PC-9 (cell line): ENCODE measurements at regions not wholly inside any gene's neighbourhood (a gene's known extent, or its start where the extent isn't known, plus 50 kb on each side); places are given as distances from the start of the nearest gene placed in this dataset.

Experiments
- EZH2 ChIP-seq: fragments of 200-600 bp; sonication (generic); IDR thresholded peaks from 2 replicates; pipeline ENCODE4 v1.8.0; 2017; ENCODE audit warnings: antibody characterized with exemption, low read depth
- TF ChIP-seq, protein P1 (sequence below): fragments of 200-600 bp; sonication (generic); conservative IDR thresholded peaks from 2 replicates; pipeline ENCODE4 v1.6.1; 2017; ENCODE audit warnings: mixed run types, antibody characterized with exemption, mild to moderate bottlenecking, moderate library complexity

DNA sequence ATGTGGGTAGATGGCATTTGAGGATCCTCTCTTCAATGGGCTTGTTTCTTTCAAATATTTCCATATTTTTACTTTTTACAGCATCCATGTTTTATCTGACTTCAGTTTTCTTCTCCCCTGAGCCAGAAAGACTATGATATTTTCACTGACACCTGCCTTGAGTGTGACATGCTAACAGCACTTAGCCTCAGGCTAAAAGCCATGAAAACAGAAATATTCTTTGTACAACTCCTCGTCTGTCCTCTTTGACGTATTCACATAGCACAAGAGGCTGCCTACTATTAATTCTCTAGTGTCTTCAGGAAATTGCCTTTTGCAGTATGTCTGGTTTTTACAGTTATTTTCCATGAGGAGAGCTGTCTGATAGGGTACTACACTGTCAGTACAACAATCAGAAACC, 215.0 kb downstream of the MAD2L1 start:
- TF ChIP-seq, protein P1, sequence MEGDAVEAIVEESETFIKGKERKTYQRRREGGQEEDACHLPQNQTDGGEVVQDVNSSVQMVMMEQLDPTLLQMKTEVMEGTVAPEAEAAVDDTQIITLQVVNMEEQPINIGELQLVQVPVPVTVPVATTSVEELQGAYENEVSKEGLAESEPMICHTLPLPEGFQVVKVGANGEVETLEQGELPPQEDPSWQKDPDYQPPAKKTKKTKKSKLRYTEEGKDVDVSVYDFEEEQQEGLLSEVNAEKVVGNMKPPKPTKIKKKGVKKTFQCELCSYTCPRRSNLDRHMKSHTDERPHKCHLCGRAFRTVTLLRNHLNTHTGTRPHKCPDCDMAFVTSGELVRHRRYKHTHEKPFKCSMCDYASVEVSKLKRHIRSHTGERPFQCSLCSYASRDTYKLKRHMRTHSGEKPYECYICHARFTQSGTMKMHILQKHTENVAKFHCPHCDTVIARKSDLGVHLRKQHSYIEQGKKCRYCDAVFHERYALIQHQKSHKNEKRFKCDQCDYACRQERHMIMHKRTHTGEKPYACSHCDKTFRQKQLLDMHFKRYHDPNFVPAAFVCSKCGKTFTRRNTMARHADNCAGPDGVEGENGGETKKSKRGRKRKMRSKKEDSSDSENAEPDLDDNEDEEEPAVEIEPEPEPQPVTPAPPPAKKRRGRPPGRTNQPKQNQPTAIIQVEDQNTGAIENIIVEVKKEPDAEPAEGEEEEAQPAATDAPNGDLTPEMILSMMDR, result no peak
- no peak for TF ChIP-seq EZH2
